NT2/D1 (cell line): ENCODE measurements at regions not wholly inside any gene's neighbourhood (a gene's known extent, or its start where the extent isn't known, plus 50 kb on each side); places are given as distances from the start of the nearest gene placed in this dataset.

Experiments
- SUZ12 ChIP-seq: IDR thresholded peaks from 2 replicates; pipeline ENCODE4 v1.6.1; 2011; ENCODE audit not compliant: insufficient read length, insufficient read depth; ENCODE audit errors: extremely low read depth
- YY1 ChIP-seq: IDR thresholded peaks from 2 replicates; pipeline ENCODE4 v1.6.1; 2011; ENCODE audit not compliant: insufficient read length, insufficient read depth
- ZNF274 ChIP-seq: IDR thresholded peaks from 2 replicates; pipeline ENCODE4 v1.6.1; 2011; ENCODE audit warnings: mild to moderate bottlenecking, low read depth, low read length

GRCh38 chr1:5620418-5620817 is 371.8 kb downstream of the NPHP4 start:
- no peak for TF ChIP-seq YY1
- TF ChIP-seq ZNF274: no peak
- no peak for TF ChIP-seq SUZ12
